NCI-H526 treated with DMSO at 0.1 percent for 48 hours (cell line): ENCODE measurements at regions not wholly inside any gene's neighbourhood (a gene's known extent, or its start where the extent isn't known, plus 50 kb on each side); places are given as distances from the start of the nearest gene placed in this dataset.

Experiments used
- DNase-seq: peaks from one replicate; lab custom pipeline; 2025; lab: John Stamatoyannopoulos, UW

GRCh38 chr4:173839865-173840264 lies 309.8 kb upstream of the HAND2 start:
- no peak for DNase-seq

- DNase-seq = no peak
Observed at GRCh38 chr4:173837517-173837916, 307.5 kb upstream of the HAND2 start.

- no peak for DNase-seq
Observed at GRCh38 chr4:173835903-173836302, 305.9 kb upstream of the HAND2 start.

DNA sequence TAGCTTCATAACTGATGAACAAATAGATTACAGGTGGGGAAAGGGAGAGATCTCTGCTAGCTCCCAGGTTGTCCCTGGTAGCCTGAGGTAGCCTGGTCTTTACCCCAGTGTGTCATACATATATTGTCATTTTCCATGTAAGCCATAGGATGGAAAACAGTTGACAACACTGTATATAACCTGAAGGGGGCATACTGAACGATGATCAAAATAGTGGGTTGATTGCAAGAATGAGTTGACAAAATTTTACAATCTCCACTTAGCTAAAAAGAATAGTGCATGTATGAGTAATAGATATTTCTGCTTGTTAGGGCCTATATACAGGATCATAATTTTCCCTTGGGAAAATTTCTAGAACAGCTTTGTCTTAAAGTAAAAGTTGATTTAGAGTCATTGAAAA lies 304.1 kb upstream of the HAND2 start:
- DNase-seq = no peak

- DNase-seq = no peak
Observed at GRCh38 chr4:173829565-173829964, 299.5 kb upstream of the HAND2 start.

- DNase-seq = no peak
Observed at GRCh38 chr4:173827707-173828106, 297.7 kb upstream of the HAND2 start.

- DNase-seq = no peak
Observed at GRCh38 chr4:173821876-173822275, 291.8 kb upstream of the HAND2 start.

GRCh38 chr4:173821036-173821435 lies 291.0 kb upstream of the HAND2 start:
- no peak for DNase-seq

DNA sequence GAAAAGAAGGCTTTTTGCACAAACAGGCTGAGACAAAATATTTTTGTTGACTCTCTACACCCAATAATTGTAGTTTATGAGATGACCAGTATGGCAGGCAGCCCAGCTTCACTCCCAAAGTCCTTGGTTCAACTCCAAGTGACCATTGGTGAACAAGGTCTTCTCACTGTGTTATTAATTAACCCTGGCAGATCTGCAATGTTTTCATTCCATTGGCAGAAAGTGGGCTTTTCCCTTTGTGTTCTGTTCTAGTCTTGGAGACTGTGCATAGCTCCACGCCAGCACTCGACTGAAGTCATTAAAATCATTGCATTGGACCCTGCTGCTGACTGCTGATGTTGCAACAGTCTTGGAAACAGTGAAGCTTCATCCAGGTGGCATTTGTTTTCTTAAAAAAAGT lies 277.3 kb upstream of the HAND2 start:
- no peak for DNase-seq

- no peak for DNase-seq
Observed at GRCh38 chr4:173805884-173806283, 275.9 kb upstream of the HAND2 start.

DNA sequence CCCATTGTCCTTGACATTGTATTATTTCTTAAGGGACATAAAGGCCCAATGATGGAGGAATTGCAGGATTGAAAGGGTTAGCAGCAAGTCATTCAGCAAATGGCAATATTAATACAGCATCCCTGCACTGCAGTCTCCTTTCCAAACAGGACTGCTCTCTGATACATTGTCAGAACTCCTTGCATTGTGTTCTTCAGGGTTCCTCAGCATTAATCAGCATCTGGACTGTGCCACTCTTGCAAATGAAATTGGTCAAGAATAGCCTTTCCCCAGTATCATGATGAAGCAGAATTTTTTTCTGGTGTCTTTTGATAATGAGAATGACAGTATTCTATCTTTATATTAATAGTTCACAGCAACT lies 272.6 kb upstream of the HAND2 start:
- DNase-seq = no peak

GRCh38 chr4:173801876-173802661 lies 272.0 kb upstream of the HAND2 start:
- DNase-seq = no peak

DNA sequence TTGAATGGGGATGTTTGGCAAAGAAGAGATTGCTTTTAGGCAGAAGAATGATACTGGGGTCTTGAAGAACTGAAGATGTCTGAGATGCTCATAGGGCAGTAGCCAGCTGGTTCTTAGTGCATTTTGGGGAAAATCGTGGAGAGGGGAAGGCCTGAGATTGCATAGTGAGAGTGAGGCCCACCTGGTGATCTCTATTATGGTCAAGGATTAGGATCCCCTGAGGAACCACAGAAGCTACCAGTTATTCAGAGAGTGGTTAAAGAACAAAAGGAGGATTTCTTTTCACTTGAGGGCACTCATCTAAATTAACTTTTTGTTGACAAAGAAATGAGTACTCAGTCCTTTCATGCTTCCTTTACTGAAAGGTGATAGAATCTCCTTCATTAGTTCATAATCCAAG lies 271.3 kb upstream of the HAND2 start:
- DNase-seq = no peak

GRCh38 chr4:173797296-173797695 lies 267.3 kb upstream of the HAND2 start:
- no peak for DNase-seq

GRCh38 chr4:173794662-173795061 lies 264.6 kb upstream of the HAND2 start:
- DNase-seq = no peak

GRCh38 chr4:173793937-173794510 lies 264.0 kb upstream of the HAND2 start:
- no peak for DNase-seq

GRCh38 chr4:173782660-173783059 lies 252.6 kb upstream of the HAND2 start:
- peak; percentile 78 for DNase-seq

GRCh38 chr4:173777921-173778320 lies 247.9 kb upstream of the HAND2 start:
- DNase-seq = no peak

GRCh38 chr4:173777421-173777820 lies 247.4 kb upstream of the HAND2 start:
- no peak for DNase-seq

DNA sequence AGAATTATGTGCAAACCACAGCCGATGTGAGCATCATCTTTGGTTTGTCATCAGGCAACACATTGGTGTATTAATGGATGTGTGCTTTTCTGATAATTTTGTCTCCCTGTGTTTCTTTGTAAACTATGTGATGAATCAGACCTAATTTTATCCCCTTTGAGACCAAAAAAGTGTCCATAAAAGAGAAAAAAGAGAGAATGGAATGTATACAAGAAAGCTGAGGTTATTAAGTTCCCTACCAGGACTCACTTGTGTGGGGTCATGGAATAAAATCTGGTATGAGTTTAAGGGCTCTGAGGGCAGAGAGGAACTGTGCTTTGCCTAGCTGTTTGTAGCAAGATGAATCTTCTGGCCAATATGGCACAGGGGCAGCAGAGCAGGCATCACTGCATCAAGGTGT lies 239.5 kb upstream of the HAND2 start:
- no peak for DNase-seq

DNA sequence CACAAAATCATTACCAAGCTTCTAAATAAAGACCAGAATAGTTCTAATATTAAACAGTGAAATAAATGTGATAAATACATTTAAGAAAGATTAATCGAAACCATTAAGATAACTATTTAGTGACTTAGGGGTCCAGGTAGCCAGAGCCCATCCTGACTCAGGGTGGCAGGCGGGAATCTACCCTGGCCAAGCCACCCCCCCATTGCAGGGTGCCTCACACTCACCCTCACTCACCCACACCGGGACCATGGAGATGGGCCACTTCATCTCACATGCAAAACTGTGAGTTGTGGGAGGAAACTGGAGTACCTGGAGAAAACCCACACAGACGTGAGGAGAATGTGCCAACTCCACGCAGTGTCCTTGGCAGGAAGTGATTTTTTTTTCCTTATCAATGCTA lies 237.6 kb upstream of the HAND2 start:
- DNase-seq = no peak

DNA sequence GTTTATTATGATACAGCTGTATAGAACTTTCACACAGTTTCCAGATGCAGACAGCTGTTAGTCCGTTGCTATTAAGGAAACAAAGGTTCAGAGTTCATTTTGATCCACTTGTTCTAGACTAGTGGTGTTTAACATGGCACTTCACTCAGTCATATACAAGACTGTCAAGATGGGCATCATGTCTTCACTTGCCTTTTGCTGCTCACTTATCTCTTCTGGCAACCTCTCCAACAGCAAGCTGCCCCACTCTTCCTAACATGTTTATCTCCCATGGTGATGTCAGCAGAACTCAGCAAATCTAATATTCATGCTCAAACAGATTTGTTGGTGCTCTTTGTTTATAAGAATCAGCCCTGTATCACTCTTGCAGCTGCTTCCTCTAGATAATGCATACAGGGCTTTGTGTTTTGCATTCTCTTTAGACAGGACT lies 236.2 kb upstream of the HAND2 start:
- no peak for DNase-seq

GRCh38 chr4:173765751-173766150 lies 235.7 kb upstream of the HAND2 start:
- DNase-seq = no peak

DNA sequence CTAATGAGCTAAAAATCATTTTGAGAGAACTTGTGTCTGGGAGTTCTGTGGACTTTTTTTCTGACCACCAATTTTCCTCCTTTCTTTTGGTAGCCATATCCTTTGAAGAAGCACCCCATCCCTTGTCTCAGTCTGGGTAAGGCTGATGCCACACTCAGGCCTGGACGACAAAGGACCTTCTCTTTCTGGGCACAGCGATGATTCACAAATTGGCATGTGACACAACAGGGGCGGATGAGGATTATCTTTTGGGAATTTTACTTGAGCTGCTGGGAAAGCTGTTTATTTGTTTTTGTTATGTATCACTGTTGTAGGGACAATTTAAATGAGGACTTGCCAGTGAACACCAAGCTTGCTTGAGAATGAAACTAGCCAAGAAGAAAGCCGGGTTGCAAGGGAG lies 233.4 kb upstream of the HAND2 start:
- no peak for DNase-seq
